HL-60 (cell line): ENCODE measurements at regions not wholly inside any gene's neighbourhood (a gene's known extent, or its start where the extent isn't known, plus 50 kb on each side); places are given as distances from the start of the nearest gene placed in this dataset.

Experiments used
- GABPA ChIP-seq: IDR thresholded peaks from 2 replicates; pipeline ENCODE4 v1.6.1; 2012; ENCODE audit warnings: low read depth
- POLR2AphosphoS5 ChIP-seq: IDR thresholded peaks from 2 replicates; pipeline ENCODE4 v1.6.1; 2012; ENCODE audit warnings: low read depth
- REST ChIP-seq: IDR thresholded peaks from 2 replicates; pipeline ENCODE4 v1.6.1; 2012; ENCODE audit warnings: low read depth; ENCODE audit not compliant: insufficient replicate concordance
- TF ChIP-seq, protein P1 (sequence below): IDR thresholded peaks from one replicate; pipeline ENCODE4 v1.5.1; 2011; ENCODE audit warnings: low read length, control low read depth, inconsistent platforms; ENCODE audit not compliant: insufficient read depth

GRCh38 chr4:33536898-33537297, 2707.4 kb downstream of the ARAP2 start:
- TF ChIP-seq REST = no peak
- TF ChIP-seq, protein P1, sequence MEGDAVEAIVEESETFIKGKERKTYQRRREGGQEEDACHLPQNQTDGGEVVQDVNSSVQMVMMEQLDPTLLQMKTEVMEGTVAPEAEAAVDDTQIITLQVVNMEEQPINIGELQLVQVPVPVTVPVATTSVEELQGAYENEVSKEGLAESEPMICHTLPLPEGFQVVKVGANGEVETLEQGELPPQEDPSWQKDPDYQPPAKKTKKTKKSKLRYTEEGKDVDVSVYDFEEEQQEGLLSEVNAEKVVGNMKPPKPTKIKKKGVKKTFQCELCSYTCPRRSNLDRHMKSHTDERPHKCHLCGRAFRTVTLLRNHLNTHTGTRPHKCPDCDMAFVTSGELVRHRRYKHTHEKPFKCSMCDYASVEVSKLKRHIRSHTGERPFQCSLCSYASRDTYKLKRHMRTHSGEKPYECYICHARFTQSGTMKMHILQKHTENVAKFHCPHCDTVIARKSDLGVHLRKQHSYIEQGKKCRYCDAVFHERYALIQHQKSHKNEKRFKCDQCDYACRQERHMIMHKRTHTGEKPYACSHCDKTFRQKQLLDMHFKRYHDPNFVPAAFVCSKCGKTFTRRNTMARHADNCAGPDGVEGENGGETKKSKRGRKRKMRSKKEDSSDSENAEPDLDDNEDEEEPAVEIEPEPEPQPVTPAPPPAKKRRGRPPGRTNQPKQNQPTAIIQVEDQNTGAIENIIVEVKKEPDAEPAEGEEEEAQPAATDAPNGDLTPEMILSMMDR = no peak
- TF ChIP-seq POLR2AphosphoS5 = no peak
- TF ChIP-seq GABPA = no peak
